ENCODE measurements at regions not wholly inside any gene's neighbourhood (a gene's known extent, or its start where the extent isn't known, plus 50 kb on each side); places are given as distances from the start of the nearest gene placed in this dataset.

DNA sequence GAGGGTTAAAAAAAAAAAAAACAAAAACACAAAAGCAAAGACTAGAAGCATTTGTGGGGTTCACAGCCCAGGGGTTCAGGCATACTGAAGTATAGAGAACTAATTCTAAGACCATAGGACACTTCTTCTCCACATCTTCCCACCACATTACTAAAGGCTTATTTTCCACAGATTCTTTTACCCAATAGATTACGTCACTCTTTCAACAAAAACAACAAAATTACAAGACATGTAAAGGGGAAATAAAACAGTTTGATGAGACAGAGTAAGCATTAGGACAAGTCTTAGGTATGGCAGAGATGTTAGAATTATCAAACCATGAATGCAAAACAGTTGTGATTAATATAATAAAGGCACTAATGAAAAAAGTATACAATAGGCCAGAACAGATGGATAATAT, 2013.7 kb downstream of the MRPL39 start:
- Histone ChIP-seq H2AFZ (ENCODE audit: control insufficient read depth, low read length) (no peak overlapping the region), H3K27ac (ENCODE audit: control insufficient read depth, insufficient read depth, low read length) (no peak overlapping the region), H3K4me1 (ENCODE audit: control insufficient read depth, extremely low read depth, insufficient read depth, low read length) (no peaks in the 10 kb centered on the region), H3K4me2 (ENCODE audit: control insufficient read depth, extremely low read depth, insufficient read depth, low read depth, low read length) (no peak overlapping the region), H4K20me1 (ENCODE audit: control insufficient read depth, extremely low read depth, insufficient read depth, low read length) (no peaks in the 10 kb centered on the region), H3K79me2 (ENCODE audit: control insufficient read depth, insufficient read depth, low read length) (no peaks in the 10 kb centered on the region), H3K4me3 (ENCODE audit: control insufficient read depth in 2 of 3, extremely low read depth in 1 of 3, insufficient read depth in 2 of 3, low read depth in 1 of 3, low read length in 3 of 3) (no peak overlapping the region), H3K9me1 (ENCODE audit: control insufficient read depth, extremely low read depth, insufficient read depth, low read length) (no peaks in the 10 kb centered on the region), H3K27me3 (ENCODE audit: control insufficient read depth, extremely low read depth, insufficient read depth, low read length) (no peaks in the 10 kb centered on the region), H3K9me3 (ENCODE audit: control insufficient read depth, low read depth, low read length) (peaks cover 2% of the 10 kb centered on the region), H3K36me3 (ENCODE audit: control insufficient read depth in 2 of 2, extremely low read depth in 1 of 2, insufficient read depth in 2 of 2, low read length in 2 of 2) (no peaks in the 10 kb centered on the region), H3K9ac (ENCODE audit: control insufficient read depth, extremely low read depth, insufficient read depth, low read length) (no peak overlapping the region)
- FAIRE-seq (no peak), DNase-seq (ENCODE audit: low read depth, low spot score) (no peak)
- TF ChIP-seq, protein P1, sequence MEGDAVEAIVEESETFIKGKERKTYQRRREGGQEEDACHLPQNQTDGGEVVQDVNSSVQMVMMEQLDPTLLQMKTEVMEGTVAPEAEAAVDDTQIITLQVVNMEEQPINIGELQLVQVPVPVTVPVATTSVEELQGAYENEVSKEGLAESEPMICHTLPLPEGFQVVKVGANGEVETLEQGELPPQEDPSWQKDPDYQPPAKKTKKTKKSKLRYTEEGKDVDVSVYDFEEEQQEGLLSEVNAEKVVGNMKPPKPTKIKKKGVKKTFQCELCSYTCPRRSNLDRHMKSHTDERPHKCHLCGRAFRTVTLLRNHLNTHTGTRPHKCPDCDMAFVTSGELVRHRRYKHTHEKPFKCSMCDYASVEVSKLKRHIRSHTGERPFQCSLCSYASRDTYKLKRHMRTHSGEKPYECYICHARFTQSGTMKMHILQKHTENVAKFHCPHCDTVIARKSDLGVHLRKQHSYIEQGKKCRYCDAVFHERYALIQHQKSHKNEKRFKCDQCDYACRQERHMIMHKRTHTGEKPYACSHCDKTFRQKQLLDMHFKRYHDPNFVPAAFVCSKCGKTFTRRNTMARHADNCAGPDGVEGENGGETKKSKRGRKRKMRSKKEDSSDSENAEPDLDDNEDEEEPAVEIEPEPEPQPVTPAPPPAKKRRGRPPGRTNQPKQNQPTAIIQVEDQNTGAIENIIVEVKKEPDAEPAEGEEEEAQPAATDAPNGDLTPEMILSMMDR (optimal IDR thresholded peaks at IDR 0.05 in 1 of 3, IDR thresholded peaks at IDR 0.05 in 1 of 3, conservative IDR thresholded peaks at IDR 0.05 in 1 of 3; ENCODE audit: extremely low read depth in 1 of 3, insufficient read depth in 2 of 3, low read length in 3 of 3), result no peak
- no peak for TF ChIP-seq EZH2 (IDR thresholded peaks at IDR 0.05; ENCODE audit: low read length)
- dilution Hi-C loops (cut with MboI; ENCODE audit: extremely low pct_ligation_motif_present, low sequenced_read_pairs), result no loop called here

DNA sequence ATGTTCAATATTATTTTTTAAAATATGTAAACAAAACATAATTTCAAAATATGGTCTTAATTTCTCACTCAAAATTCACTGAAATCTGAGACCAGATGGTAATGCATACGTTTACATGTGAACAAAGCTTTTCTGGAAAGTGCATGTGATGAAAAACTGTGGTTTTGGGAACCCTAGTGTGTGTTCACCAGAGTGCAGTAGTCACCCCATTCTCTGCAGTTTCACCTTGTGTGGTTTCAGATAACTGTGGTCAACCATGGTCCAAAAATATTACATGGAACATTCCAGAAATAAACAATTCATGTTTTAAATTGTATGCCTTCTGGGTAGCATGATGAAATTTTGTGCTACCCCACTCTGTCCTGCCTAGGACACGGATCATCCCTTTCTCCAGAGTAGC, 2021.9 kb downstream of the MRPL39 start:
- dilution Hi-C loops (cut with MboI; ENCODE audit: extremely low pct_ligation_motif_present, low sequenced_read_pairs), result no loop called here
- H3K27me3 ChIP-seq (ENCODE audit: control insufficient read depth, extremely low read depth, insufficient read depth, low read length), result no peaks in the 10 kb centered on the region
- DNase-seq (ENCODE audit: low read depth, low spot score) (no peak), FAIRE-seq (no peak)
- H3K4me3 ChIP-seq (ENCODE audit: control insufficient read depth in 2 of 3, extremely low read depth in 1 of 3, insufficient read depth in 2 of 3, low read depth in 1 of 3, low read length in 3 of 3), result no peak overlapping the region
- no peaks in the 10 kb centered on the region for H3K79me2 ChIP-seq (ENCODE audit: control insufficient read depth, insufficient read depth, low read length)
- H3K4me2 ChIP-seq (ENCODE audit: control insufficient read depth, extremely low read depth, insufficient read depth, low read depth, low read length), result no peak overlapping the region
- H3K4me1 ChIP-seq (ENCODE audit: control insufficient read depth, extremely low read depth, insufficient read depth, low read length), result no peaks in the 10 kb centered on the region
- no peak overlapping the region for H3K27ac ChIP-seq (ENCODE audit: control insufficient read depth, insufficient read depth, low read length)
- H4K20me1 ChIP-seq (ENCODE audit: control insufficient read depth, extremely low read depth, insufficient read depth, low read length), result no peaks in the 10 kb centered on the region
- no peaks in the 10 kb centered on the region for H3K36me3 ChIP-seq (ENCODE audit: control insufficient read depth in 2 of 2, extremely low read depth in 1 of 2, insufficient read depth in 2 of 2, low read length in 2 of 2)
- no peak overlapping the region for H3K9ac ChIP-seq (ENCODE audit: control insufficient read depth, extremely low read depth, insufficient read depth, low read length)
- no peaks in the 10 kb centered on the region for H3K9me1 ChIP-seq (ENCODE audit: control insufficient read depth, extremely low read depth, insufficient read depth, low read length)
- H3K9me3 ChIP-seq (ENCODE audit: control insufficient read depth, low read depth, low read length), result no peaks in the 10 kb centered on the region
- TF ChIP-seq EZH2 (IDR thresholded peaks at IDR 0.05; ENCODE audit: low read length), result no peak
- TF ChIP-seq, protein P1 (optimal IDR thresholded peaks at IDR 0.05 in 1 of 3, IDR thresholded peaks at IDR 0.05 in 1 of 3, conservative IDR thresholded peaks at IDR 0.05 in 1 of 3; ENCODE audit: extremely low read depth in 1 of 3, insufficient read depth in 2 of 3, low read length in 3 of 3), result no peak
- H2AFZ ChIP-seq (ENCODE audit: control insufficient read depth, low read length), result no peak overlapping the region

Data from keratinocyte (primary cell).